Stomach smooth muscle (tissue), 2 donors: ENCODE measurements at regions not wholly inside any gene's neighbourhood (a gene's known extent, or its start where the extent isn't known, plus 50 kb on each side); places are given as distances from the start of the nearest gene placed in this dataset.
"Not testable (repeated sequence)": the region's sequence is repeated elsewhere in the genome, so short reads cannot be mapped to it uniquely, and the experiment has no call there.

ENCODE experiments used
- H3K27ac ChIP-seq: one replicate; pipeline ENCODE4 v1.7.0; 2013; ENCODE audit warnings: mild to moderate bottlenecking, low read length, inconsistent platforms
- H3K27me3 ChIP-seq, 2 donors: one replicate each; pipeline ENCODE4 v1.7.0; 2013; ENCODE audit warnings: low read length in 2 of 2; ENCODE audit not compliant: insufficient read depth in 2 of 2, control insufficient read depth in 1 of 2
- H3K36me3 ChIP-seq, 2 donors: one replicate each; pipeline ENCODE4 v1.7.0; 2013; ENCODE audit warnings: low read length in 2 of 2; ENCODE audit not compliant: control insufficient read depth in 2 of 2, insufficient read depth in 2 of 2
- H3K4me1 ChIP-seq: one replicate; pipeline ENCODE4 v1.7.0; 2013; ENCODE audit warnings: low read length; ENCODE audit not compliant: control insufficient read depth, insufficient read depth
- H3K4me3 ChIP-seq, 2 donors: one replicate each; pipeline ENCODE4 v1.7.0; 2013; ENCODE audit warnings: low read length in 2 of 2
- H3K9ac ChIP-seq, 2 donors: one replicate each; pipeline ENCODE4 v1.7.0; 2013; ENCODE audit warnings: low read length in 2 of 2, mild to moderate bottlenecking in 1 of 2
- H3K9me3 ChIP-seq, 2 donors: one replicate each; pipeline ENCODE4 v1.7.0; 2013; ENCODE audit warnings: low read length in 2 of 2; ENCODE audit not compliant: control insufficient read depth in 2 of 2
- donor health status: healthy.
- donor health status: Pancreatic carcinoma.

- not testable (repeated sequence) for H3K9ac ChIP-seq, H3K4me3 ChIP-seq, H3K4me1 ChIP-seq, H3K27ac ChIP-seq, H3K36me3 ChIP-seq, H3K27me3 ChIP-seq, H3K9me3 ChIP-seq
These were observed 422.5 kb downstream of the NUP35 start for GRCh38 chr2:183546560-183547350.

GRCh38 chr2:183552716-183553115 lies 428.5 kb downstream of the NUP35 start:
- Histone ChIP-seq H3K9ac (no peak overlapping the region), H3K9me3 (no peaks in the 10 kb centered on the region), H3K27ac (no peak overlapping the region), H3K27me3 (no peaks in the 10 kb centered on the region), H3K4me1 (no peaks in the 10 kb centered on the region), H3K36me3 (no peaks in the 10 kb centered on the region), H3K4me3 (no peak overlapping the region)

GRCh38 chr2:183564726-183565125 lies 440.5 kb downstream of the NUP35 start:
- Histone ChIP-seq H3K27me3 (no peaks in the 10 kb centered on the region), H3K9ac (no peak overlapping the region), H3K4me3 (no peak overlapping the region), H3K9me3 (no peaks in the 10 kb centered on the region), H3K27ac (no peak overlapping the region), H3K36me3 (no peaks in the 10 kb centered on the region), H3K4me1 (no peaks in the 10 kb centered on the region)

GRCh38 chr2:183575481-183575880 lies 451.2 kb downstream of the NUP35 start:
- no peak overlapping the region for H3K4me3 ChIP-seq
- no peaks in the 10 kb centered on the region for H3K36me3 ChIP-seq
- H3K9ac ChIP-seq, result no peak overlapping the region
- H3K4me1 ChIP-seq, result no peaks in the 10 kb centered on the region
- no peak overlapping the region for H3K27ac ChIP-seq
- no peaks in the 10 kb centered on the region for H3K27me3 ChIP-seq
- no peaks in the 10 kb centered on the region for H3K9me3 ChIP-seq

GRCh38 chr2:183579686-183580085 lies 455.4 kb downstream of the NUP35 start:
- Histone ChIP-seq H3K27me3 (no peaks in the 10 kb centered on the region), H3K4me1 (no peaks in the 10 kb centered on the region), H3K9ac (no peak overlapping the region), H3K27ac (no peak overlapping the region), H3K4me3 (no peak overlapping the region), H3K9me3 (no peaks in the 10 kb centered on the region), H3K36me3 (no peaks in the 10 kb centered on the region)

- Histone ChIP-seq H3K36me3 (no peaks in the 10 kb centered on the region), H3K4me1 (no peaks in the 10 kb centered on the region), H3K27ac (no peak overlapping the region), H3K9me3 (no peaks in the 10 kb centered on the region), H3K9ac (no peak overlapping the region), H3K27me3 (no peaks in the 10 kb centered on the region), H3K4me3 (no peak overlapping the region)
These were observed 468.0 kb downstream of the NUP35 start for GRCh38 chr2:183592271-183592670.

GRCh38 chr2:183594150-183594549 lies 469.9 kb downstream of the NUP35 start:
- H3K9ac ChIP-seq, result no peak overlapping the region
- H3K9me3 ChIP-seq, result no peaks in the 10 kb centered on the region
- no peaks in the 10 kb centered on the region for H3K27me3 ChIP-seq
- H3K4me1 ChIP-seq, result no peaks in the 10 kb centered on the region
- no peaks in the 10 kb centered on the region for H3K36me3 ChIP-seq
- no peak overlapping the region for H3K4me3 ChIP-seq
- H3K27ac ChIP-seq, result no peak overlapping the region

DNA sequence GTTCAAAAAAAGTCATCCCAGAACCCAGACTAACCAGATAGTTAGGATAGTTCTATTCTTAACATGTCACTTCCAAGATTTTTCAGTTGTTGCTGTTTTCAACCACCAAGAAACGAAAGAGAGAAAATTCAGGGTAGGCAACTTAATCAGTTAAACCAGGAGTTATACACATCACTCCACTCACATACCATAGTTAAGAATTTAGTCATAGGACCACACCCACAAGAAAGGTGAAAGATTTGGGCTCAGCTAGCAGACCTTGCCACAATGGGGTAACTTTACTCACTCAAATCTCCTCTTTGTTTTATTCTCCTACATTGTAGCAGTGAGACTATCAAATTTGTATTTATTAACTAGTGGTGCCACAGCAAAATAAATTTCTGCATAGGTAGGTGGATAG lies 473.6 kb downstream of the NUP35 start:
- Histone ChIP-seq H3K27ac (no peak overlapping the region), H3K27me3 (no peaks in the 10 kb centered on the region), H3K4me3 (no peak overlapping the region), H3K36me3 (no peaks in the 10 kb centered on the region), H3K4me1 (no peaks in the 10 kb centered on the region), H3K9ac (no peak overlapping the region), H3K9me3 (no peaks in the 10 kb centered on the region)

DNA sequence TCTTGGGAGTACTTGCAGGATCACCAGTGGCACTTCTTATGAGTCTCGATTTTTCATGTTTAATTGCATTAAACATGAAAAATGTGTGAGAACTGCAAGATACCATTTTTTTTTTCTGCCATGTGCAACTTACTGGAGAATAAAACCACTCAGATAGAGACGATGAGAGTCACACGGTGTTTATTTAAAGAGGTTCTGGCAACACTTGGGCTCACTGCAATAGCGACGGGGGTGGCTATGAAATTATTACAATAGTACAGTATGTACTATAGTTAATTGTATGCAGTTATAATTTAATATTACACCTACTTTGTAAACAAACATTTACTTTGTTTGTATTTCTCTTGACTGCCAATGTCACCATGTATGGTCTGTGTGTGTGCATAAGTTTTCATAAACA lies 479.8 kb downstream of the NUP35 start:
- no peaks in the 10 kb centered on the region for H3K9me3 ChIP-seq
- H3K9ac ChIP-seq, result no peak overlapping the region
- H3K36me3 ChIP-seq, result no peaks in the 10 kb centered on the region
- no peak overlapping the region for H3K27ac ChIP-seq
- no peaks in the 10 kb centered on the region for H3K27me3 ChIP-seq
- H3K4me1 ChIP-seq, result no peaks in the 10 kb centered on the region
- no peak overlapping the region for H3K4me3 ChIP-seq

DNA sequence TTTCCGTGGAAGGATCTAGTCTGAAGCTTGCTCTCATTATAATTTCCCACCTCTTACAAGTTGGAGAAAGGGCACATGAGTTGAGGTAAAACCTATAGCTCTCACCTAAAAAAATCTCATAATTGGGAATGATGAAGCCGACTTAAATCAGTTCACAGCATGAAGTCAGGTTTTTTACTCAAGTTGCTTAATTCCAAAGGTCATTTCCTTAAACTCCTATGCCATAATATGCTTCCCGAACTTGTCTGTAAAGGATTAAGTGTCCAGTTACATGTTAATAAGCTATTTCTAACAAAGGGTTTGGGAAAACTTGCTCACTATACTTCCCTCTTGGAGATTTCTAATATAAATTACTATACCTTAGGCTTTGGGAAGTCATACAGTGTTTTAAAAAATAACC lies 481.2 kb downstream of the NUP35 start:
- Histone ChIP-seq H3K27me3 (no peaks in the 10 kb centered on the region), H3K4me3 (no peak overlapping the region), H3K27ac (no peak overlapping the region), H3K36me3 (no peaks in the 10 kb centered on the region), H3K9ac (no peak overlapping the region), H3K9me3 (no peaks in the 10 kb centered on the region), H3K4me1 (no peaks in the 10 kb centered on the region)

- no peaks in the 10 kb centered on the region for H3K9me3 ChIP-seq
- no peak overlapping the region for H3K9ac ChIP-seq
- H3K36me3 ChIP-seq, result no peaks in the 10 kb centered on the region
- no peak overlapping the region for H3K4me3 ChIP-seq
- H3K27me3 ChIP-seq, result no peaks in the 10 kb centered on the region
- no peaks in the 10 kb centered on the region for H3K4me1 ChIP-seq
- no peak overlapping the region for H3K27ac ChIP-seq
These were observed 481.9 kb downstream of the NUP35 start for GRCh38 chr2:183606022-183606717.
